ENCODE measurements at regions not wholly inside any gene's neighbourhood (a gene's known extent, or its start where the extent isn't known, plus 50 kb on each side); places are given as distances from the start of the nearest gene placed in this dataset.

DNA sequence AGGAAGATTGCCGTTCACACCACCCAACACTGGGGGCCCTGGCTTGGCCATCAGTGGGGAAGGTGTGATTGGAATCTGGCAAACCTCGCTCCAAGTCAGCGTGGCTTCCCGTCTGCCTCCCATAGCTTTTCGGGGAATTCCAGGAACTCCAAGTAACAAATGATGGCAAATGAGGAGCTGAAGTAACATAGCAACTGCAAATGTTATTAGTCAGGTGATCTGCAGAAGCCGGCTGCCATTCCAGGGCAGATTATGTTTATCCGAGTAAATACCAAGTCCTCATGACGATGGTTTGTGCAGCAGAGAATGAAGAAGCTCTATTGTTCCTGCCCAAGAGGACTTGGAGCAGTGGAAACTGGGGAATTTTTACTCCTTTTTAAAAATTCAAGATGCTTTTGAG lies 270.5 kb upstream of the PODXL start:
- no peak for TF ChIP-seq HDAC6 (IDR thresholded peaks at IDR 0.05; ENCODE audit: low read depth, low read length)
- TF ChIP-seq ZFP36 (IDR thresholded peaks at IDR 0.05; ENCODE audit: low read depth, low read length, partially characterized antibody) = no peak
- TF ChIP-seq ZNF384 (IDR thresholded peaks at IDR 0.05; ENCODE audit: low read depth, low read length) = no peak
